ENCODE measurements at regions not wholly inside any gene's neighbourhood (a gene's known extent, or its start where the extent isn't known, plus 50 kb on each side); places are given as distances from the start of the nearest gene placed in this dataset.

DNA sequence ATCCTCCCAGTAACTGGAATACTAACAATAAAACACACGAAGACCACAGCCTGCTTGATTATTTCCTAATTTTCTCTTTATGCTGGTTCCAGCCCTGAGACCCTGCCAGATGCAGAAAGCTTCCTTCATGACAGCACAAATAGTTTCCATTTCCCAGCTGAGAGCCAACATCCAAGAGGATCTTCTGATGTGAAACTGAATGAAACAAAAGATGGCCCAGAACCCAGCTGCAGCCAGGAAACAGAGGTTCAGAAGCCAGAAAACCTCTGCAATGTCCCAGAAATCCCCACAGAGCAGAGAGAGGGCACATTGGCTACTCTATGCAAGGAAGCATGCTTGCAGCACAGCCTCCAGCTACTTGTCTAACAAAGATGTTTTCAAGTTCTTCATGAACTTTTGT, 61.8 kb upstream of the PLEKHG1 start:
- TF ChIP-seq CTCF (IDR thresholded peaks at IDR 0.05; ENCODE audit: poor library complexity) (no peak), EZH2 (IDR thresholded peaks at IDR 0.05; ENCODE audit: borderline replicate concordance) (no peak), EZH2phosphoT487 (IDR thresholded peaks at IDR 0.05; ENCODE audit: low read depth, severe bottlenecking, unreplicated experiment) (no peak)

Measured in hepatocyte (in vitro differentiated cells).